ENCODE measurements at regions not wholly inside any gene's neighbourhood (a gene's known extent, or its start where the extent isn't known, plus 50 kb on each side); places are given as distances from the start of the nearest gene placed in this dataset.

DNA sequence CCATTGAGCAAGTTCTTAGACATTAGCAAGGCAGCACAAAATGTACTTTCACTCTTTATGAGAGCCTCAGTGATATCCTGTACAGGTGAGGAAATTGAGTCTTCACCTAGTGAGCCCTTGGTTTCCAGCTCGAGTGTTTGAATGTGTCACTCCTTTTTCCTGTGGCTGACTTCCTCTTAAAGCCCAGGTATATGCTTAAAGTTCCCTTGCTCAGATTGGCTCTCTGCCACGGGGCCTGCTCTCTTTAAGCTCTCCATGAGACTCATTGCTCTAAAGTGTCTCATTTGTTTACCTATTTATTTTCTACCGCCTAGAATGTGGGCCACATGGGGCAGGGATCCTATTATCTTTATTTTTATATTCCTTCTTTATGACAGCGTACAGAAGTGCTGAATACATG is 324.9 kb downstream of the SIPA1L2 start:
- TF ChIP-seq, protein P1, sequence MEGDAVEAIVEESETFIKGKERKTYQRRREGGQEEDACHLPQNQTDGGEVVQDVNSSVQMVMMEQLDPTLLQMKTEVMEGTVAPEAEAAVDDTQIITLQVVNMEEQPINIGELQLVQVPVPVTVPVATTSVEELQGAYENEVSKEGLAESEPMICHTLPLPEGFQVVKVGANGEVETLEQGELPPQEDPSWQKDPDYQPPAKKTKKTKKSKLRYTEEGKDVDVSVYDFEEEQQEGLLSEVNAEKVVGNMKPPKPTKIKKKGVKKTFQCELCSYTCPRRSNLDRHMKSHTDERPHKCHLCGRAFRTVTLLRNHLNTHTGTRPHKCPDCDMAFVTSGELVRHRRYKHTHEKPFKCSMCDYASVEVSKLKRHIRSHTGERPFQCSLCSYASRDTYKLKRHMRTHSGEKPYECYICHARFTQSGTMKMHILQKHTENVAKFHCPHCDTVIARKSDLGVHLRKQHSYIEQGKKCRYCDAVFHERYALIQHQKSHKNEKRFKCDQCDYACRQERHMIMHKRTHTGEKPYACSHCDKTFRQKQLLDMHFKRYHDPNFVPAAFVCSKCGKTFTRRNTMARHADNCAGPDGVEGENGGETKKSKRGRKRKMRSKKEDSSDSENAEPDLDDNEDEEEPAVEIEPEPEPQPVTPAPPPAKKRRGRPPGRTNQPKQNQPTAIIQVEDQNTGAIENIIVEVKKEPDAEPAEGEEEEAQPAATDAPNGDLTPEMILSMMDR (IDR thresholded peaks at IDR 0.05), result no peak
- no peak for TF ChIP-seq POLR2A (IDR thresholded peaks at IDR 0.05)
